HG03432 (cell line): ENCODE measurements at regions not wholly inside any gene's neighbourhood (a gene's known extent, or its start where the extent isn't known, plus 50 kb on each side); places are given as distances from the start of the nearest gene placed in this dataset.
"Not testable (repeated sequence)": the region's sequence is repeated elsewhere in the genome, so short reads cannot be mapped to it uniquely, and the experiment has no call there.

Experiments used
- ATAC-seq: cut with Tn5 transposase; IDR thresholded peaks from one replicate; pipeline ENCODE4 v1.9.1; 2021; ENCODE audit warnings: mild to moderate bottlenecking, moderate library complexity; ENCODE audit not compliant: unreplicated experiment

DNA sequence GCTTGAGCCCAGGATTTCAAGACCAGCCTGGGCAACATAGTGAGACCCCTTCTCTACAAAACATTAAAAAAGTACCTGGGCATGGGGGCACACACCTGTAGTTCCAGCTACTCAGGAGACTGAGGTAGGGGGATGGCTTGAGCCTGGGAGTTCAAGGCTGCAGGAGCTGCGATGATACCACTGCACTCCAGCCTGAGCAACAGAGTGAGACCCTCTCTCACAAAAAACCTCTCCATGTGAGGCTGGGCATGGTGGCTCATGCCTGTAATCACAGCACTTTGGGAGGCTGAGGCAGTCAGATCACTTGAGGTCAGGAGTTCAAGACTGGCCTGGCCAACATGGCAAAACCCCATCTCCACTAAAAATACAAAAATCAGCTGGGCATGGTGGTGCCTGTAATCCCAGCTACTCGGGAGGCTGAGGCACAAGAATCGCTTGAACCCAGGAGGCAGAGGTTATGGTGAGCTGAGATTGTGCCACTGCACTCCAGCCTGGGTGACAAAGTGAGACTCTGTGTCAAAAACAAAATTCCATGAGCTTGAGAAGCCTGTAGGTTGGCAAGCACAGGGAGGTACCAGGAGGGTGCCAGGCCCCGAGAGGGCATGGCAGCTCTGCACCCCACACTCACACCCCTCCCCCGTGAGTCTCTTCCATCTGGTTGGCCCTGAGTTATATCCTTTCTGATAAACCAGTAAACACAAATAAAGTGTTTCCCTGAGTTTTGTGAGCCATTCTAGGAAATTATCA, 88.8 kb downstream of the KCNJ18 start:
- not testable (repeated sequence) for ATAC-seq

GRCh38 chr17:21781666-21782024, 89.3 kb downstream of the KCNJ18 start:
- not testable (repeated sequence) for ATAC-seq

GRCh38 chr17:21782107-21782506, 89.8 kb downstream of the KCNJ18 start:
- not testable (repeated sequence) for ATAC-seq

GRCh38 chr17:21782604-21783003, 90.3 kb downstream of the KCNJ18 start:
- not testable (repeated sequence) for ATAC-seq

DNA sequence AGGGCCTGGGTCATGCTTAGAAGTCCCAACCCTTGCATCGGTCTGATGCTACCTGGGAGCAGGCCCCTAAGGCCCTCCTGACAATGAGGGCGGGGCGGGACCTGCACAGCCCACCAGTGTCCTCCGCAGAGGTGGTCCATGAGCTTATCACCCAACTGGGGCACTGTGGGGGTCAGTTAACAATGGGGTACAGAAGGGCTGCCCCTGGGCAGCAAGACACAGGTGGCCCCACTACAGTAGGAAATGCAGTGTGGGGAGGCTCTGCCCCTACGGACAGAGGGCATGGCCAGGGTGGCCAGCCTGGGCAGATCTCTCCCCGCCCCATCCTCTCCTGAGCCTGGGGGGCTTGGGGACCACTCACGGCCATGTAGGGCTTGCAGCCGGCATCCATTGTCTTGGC, 90.7 kb downstream of the KCNJ18 start:
- not testable (repeated sequence) for ATAC-seq

- not testable (repeated sequence) for ATAC-seq
Measured at GRCh38 chr17:21814272-21814671, 121.9 kb downstream of the KCNJ18 start.

DNA sequence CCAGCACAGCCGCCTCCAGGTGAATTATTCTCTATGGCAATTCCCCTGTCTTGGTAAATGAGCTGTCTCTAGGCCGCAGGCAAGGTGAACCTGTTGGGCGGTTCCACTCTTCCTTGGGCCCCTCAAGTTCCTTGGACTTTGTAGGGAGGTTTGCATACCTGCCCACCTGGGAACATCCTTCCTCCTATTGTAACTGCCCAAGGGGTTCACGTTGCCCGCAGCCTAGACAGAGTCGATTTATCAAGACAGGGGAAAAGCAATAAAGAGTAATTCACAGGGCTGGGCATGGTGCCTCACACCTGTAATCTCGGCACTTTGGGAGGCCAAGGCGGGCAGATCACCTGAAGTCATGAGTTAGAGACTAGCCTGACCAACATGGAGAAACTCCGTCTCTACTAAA, 122.5 kb downstream of the KCNJ18 start:
- ATAC-seq = no peak

GRCh38 chr17:21815352-21816063, 123.2 kb downstream of the KCNJ18 start:
- no peak for ATAC-seq

DNA sequence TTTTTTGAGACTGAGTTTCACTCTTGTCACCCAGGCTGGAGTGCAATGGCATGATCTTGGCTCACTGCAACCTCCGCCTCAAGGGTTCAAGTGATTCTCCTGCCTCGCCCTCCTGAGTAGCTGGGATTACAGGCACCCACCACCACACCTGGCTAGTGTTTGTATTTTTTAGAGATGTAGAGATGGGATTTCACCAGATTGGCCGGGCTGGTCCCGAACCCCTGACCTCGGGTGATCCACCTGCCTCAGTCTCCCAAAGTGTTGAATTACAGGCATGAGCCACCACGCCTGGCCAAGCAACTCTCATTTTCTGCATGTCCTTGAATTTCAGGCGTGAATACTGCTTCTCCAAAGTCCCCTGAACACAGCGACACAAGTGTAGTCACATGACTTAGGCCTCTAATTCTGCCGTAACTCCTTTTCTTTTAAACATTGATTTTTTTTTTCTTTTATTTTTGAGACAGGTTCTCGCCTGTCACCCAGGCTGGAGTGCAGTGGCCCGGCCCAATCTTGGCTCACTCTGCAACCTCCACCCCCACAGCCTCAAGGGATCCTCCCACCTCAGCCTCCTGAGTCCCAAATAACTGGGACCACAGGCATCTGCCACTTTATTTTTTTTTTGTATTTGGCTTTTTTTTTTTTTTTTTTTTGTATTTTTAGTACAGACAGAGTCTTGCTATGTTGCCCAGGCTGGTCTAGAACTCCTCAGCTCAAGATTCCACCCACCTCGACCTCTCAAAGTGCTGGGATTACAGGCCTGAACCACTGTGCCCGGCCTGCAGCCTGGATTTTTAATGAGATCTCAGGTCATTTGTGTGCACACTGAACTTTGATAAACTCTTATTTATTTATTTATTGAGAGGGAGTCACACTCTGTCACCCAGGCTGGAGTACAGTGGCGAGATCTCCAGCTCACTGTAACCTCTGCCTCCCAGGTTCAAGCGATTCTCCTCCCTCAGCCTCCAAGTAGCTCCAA, 124.6 kb downstream of the KCNJ18 start:
- no peak for ATAC-seq

GRCh38 chr17:21817791-21818364, 125.6 kb downstream of the KCNJ18 start:
- no peak for ATAC-seq

DNA sequence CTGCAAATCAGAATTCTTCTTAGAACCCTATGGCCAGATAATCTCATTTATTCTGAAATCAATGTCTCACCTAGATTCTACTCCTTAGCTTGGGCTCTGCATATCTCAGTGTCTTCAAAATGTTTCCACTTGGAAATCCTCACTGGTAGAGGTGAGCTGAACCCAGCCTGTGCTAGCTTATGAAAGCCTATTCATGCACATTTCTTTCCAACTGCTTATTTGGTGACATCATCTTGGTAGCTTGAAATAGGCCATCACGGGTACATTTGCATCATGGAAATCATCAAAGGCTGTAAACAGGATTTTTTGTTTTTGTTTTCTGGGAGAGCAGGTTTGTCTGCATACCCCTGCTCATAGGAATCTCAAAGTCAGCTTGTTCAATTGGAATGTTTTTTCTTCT, 130.8 kb downstream of the KCNJ18 start:
- no peak for ATAC-seq

DNA sequence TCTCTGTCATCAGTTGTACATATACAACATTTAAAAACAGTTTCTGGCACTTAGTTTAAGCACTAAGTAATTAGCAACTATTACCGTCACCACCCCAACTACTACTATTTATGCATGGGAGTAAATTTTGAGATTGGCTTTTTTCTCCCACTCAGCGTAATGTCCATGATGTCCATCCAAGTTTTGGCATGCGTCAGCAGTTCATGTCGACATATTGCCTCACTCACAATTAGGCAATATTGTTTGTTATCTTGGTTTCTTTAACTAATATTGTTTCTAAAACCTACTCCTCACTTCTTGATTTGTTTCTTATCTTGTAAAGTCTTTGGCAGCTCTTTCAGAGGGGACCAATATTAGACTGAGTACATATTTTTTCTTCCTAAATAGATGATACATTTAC, 131.3 kb downstream of the KCNJ18 start:
- no peak for ATAC-seq

GRCh38 chr17:21841839-21842238, 149.5 kb downstream of the KCNJ18 start:
- ATAC-seq = no peak

GRCh38 chr17:21842332-21843317, 150.3 kb downstream of the KCNJ18 start:
- ATAC-seq = no peak

- ATAC-seq = no peak
Measured at GRCh38 chr17:21843318-21843865, 151.1 kb downstream of the KCNJ18 start.

- ATAC-seq = no peak
Measured at GRCh38 chr17:21843951-21844590, 151.7 kb downstream of the KCNJ18 start.

DNA sequence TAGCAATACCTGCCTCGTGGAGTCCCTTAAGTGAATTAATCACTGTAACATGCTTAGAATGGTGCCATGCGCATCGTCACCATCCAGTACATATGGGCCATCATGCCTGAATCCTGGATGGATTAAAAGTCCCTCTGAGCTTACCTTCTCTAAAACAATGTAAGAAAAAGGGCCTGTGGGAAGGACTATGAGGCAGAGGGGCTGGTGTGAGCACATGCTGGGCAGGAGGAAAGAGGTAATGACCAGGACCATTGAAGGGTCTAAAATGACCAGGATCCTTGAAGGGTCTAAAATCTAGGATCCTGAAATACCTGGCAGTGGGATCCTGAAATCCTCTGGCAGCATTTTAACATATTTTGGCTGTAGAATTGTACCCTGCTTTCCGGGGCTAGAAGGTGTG, 156.2 kb downstream of the KCNJ18 start:
- ATAC-seq = not testable (repeated sequence)

DNA sequence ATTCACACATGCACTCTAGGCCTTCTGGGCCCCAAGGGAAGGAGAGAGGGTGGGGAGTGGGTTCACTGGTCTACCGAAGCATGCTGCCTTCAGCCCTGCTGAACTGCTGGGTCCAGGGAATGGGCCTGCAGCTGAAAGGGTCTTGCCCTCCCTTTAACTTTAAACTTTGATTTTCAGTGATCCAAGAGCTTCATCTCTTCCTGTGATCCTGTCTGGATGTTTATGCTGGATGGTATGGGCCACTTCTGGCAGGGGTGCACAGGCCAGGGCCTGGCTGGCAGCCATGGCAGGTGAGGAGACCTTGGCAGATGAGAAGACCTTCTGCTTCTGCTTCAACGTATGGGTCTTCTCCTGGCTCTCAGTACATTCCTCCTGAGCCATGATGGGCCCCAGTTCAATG, 156.7 kb downstream of the KCNJ18 start:
- ATAC-seq = not testable (repeated sequence)

- ATAC-seq = not testable (repeated sequence)
Measured at GRCh38 chr17:21850614-21851013, 158.3 kb downstream of the KCNJ18 start.
